Caco-2 (cell line): ENCODE measurements at regions not wholly inside any gene's neighbourhood (a gene's known extent, or its start where the extent isn't known, plus 50 kb on each side); places are given as distances from the start of the nearest gene placed in this dataset.

ENCODE experiments used
- BruUV-seq: library from RNA; stranded (reverse); fragments of 400-500 nt; replicated peaks from 2 replicates; lab custom pipeline; 2021; lab: Mats Ljungman, UMichigan
- CTCF ChIA-PET: fragments of 300-600 bp; sonication (Branson Sonifier 250); formaldehyde crosslinking; loops from one replicate; lab custom pipeline; 2022; ENCODE audit warnings: antibody characterized with exemption; lab: Charles Lee
- POLR2A ChIA-PET: fragments of 300-600 bp; sonication (Branson Sonifier 250); formaldehyde crosslinking; loops from one replicate; lab custom pipeline; 2022; ENCODE audit warnings: antibody characterized with exemption; lab: Charles Lee
- DNase-seq, 2 experiments: peaks; one replicate each; pipeline versions ENCODE4 v3.0.0 to v3.0.0-alpha.2; 2020 to 2022
- H3K27me3 ChIP-seq: replicated peaks from 2 replicates; pipeline ENCODE4 v1.6.0; 2011; ENCODE audit warnings: low read length; ENCODE audit not compliant: control insufficient read depth, insufficient read depth
- H3K36me3 ChIP-seq: 2 replicates; pipeline ENCODE4 v1.5.1; 2011; ENCODE audit warnings: low read length; ENCODE audit not compliant: control insufficient read depth, insufficient read depth
- H3K4me1 ChIP-seq: fragments of 250-450 bp; sonication (Bioruptor Pico); 2 replicates; pipeline ENCODE4 v1.5.1; 2020; ENCODE audit warnings: mild to moderate bottlenecking
- H3K4me3 ChIP-seq: 2 replicates; pipeline ENCODE4 v1.5.1; 2011; ENCODE audit warnings: low read depth, mild to moderate bottlenecking, control low read depth, low read length
- H3K9me3 ChIP-seq: fragments of 250-450 bp; sonication (Bioruptor Pico); 2 replicates; pipeline ENCODE4 v1.5.1; 2020; ENCODE audit warnings: mild to moderate bottlenecking, moderate library complexity
- H3K27ac Mint-ChIP-seq: one replicate; pipeline ENCODE4 v1.8.0; 2022; ENCODE audit warnings: mixed read lengths; ENCODE audit not compliant: unreplicated experiment
- H3K27me3 Mint-ChIP-seq: one replicate; pipeline ENCODE4 v1.8.0; 2022; ENCODE audit warnings: mixed read lengths; ENCODE audit not compliant: insufficient read depth, unreplicated experiment
- H3K36me3 Mint-ChIP-seq: one replicate; pipeline ENCODE4 v1.8.0; 2022; ENCODE audit warnings: mild to moderate bottlenecking, mixed read lengths; ENCODE audit not compliant: insufficient read depth, unreplicated experiment
- H3K4me1 Mint-ChIP-seq: one replicate; pipeline ENCODE4 v1.8.0; 2022; ENCODE audit warnings: low read depth, mixed read lengths; ENCODE audit not compliant: unreplicated experiment
- H3K4me3 Mint-ChIP-seq: one replicate; pipeline ENCODE4 v1.8.0; 2022; ENCODE audit warnings: mild to moderate bottlenecking, moderate library complexity, mixed read lengths; ENCODE audit not compliant: unreplicated experiment
- H3K9me3 Mint-ChIP-seq: one replicate; pipeline ENCODE4 v1.8.0; 2022; ENCODE audit warnings: mixed read lengths; ENCODE audit not compliant: unreplicated experiment
- intact Hi-C: fragments of 100-400 bp; cut with micrococcal nuclease; formaldehyde crosslinking; loops from one replicate; pipeline ENCODE4 v1.10.0; 2022; ENCODE audit not compliant: unreplicated experiment
- TF ChIP-seq, protein P1 (sequence below), 2 experiments: fragments of 200-600 bp in 1 of 2; IDR thresholded peaks; 1 replicate in 1 of 2; 2 replicates in 1 of 2; pipeline versions ENCODE4 v1.5.1 to v1.8.0; 2011 to 2022; ENCODE audit warnings: antibody characterized with exemption in 1 of 2, control low read depth in 1 of 2, inconsistent platforms in 1 of 2, low read depth in 1 of 2, low read length in 1 of 2, mild to moderate bottlenecking in 1 of 2, moderate library complexity in 1 of 2; ENCODE audit not compliant: insufficient read depth in 1 of 2, severe bottlenecking in 1 of 2, unreplicated experiment in 1 of 2

DNA sequence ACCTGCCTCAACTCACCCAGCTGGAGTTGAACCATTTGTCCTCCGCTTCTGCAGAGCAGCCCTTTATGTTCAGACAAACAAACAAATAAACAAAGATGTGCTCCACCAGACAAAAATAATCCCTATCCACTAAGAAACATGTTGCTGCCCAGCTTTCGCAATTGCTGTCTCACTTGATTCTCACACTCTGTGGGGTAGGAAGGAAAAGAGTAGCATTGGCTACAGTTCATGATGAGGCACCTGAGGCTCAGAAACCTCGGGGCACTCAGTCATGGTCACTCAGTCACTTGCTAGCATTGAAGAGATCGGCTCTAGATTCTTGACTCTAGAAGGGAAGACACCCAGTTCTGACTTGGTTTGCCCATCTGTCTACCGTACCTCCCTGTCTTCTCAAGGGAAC lies 88.0 kb upstream of the ZMIZ1 start:
- Histone ChIP-seq H3K4me1 (no peaks in the 10 kb centered on the region), H3K9me3 (no peaks in the 10 kb centered on the region), H3K27me3 (no peaks in the 10 kb centered on the region), H3K4me3 (no peak overlapping the region), H3K36me3 (no peaks in the 10 kb centered on the region)
- DNase-seq: no peak
- CTCF ChIA-PET: no interaction called here
- POLR2A ChIA-PET: no interaction called here
- Mint-ChIP-seq H3K27ac (no peak overlapping the region), H3K4me3 (no peak overlapping the region), H3K36me3 (no peaks in the 10 kb centered on the region), H3K9me3 (no peaks in the 10 kb centered on the region), H3K27me3 (no peaks in the 10 kb centered on the region), H3K4me1 (peaks cover 11% of the 10 kb centered on the region)
- BruUV-seq: no TSS peak
- TF ChIP-seq, protein P1, sequence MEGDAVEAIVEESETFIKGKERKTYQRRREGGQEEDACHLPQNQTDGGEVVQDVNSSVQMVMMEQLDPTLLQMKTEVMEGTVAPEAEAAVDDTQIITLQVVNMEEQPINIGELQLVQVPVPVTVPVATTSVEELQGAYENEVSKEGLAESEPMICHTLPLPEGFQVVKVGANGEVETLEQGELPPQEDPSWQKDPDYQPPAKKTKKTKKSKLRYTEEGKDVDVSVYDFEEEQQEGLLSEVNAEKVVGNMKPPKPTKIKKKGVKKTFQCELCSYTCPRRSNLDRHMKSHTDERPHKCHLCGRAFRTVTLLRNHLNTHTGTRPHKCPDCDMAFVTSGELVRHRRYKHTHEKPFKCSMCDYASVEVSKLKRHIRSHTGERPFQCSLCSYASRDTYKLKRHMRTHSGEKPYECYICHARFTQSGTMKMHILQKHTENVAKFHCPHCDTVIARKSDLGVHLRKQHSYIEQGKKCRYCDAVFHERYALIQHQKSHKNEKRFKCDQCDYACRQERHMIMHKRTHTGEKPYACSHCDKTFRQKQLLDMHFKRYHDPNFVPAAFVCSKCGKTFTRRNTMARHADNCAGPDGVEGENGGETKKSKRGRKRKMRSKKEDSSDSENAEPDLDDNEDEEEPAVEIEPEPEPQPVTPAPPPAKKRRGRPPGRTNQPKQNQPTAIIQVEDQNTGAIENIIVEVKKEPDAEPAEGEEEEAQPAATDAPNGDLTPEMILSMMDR (IDR thresholded peaks at IDR 0.05; ENCODE audit: insufficient read depth in 1 of 2, low read depth in 1 of 2, low read length in 1 of 2, severe bottlenecking in 1 of 2, unreplicated experiment in 1 of 2): no peak
- intact Hi-C loops: no loop called here

DNA sequence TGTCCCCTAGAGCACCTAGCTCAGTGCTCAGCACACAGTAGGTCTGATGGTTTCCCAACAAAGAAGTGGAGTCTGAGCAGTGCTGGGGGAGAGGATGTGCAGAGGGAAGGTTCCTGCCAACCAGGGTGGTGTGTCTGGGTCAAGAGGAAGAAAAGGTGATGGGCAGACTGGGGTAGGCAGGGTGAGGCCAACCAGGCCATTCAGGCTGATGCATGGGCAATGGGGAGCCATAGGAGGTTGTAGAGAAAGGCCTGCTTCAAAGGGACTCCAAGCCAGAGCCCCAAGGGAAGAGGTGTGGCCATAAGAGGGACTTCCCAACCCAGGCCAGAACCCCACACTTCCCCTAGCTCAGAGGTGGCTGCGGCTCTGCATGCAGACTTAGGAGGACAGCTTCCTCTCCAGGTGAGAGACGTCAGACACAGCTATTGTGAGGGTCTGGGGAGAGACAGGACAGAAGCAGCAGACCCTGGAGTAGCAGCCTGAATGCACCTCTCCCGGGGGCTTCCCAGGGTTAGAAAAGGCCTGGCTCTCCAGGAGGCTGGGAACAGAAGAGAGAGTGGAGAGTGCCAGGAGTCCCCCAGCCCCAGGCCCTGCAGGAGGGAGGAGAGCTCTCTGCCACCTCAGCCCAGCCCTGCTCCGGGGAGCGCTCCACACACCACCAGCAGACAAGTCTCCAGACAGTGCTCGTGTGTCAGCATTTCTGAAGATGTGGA lies 87.4 kb upstream of the ZMIZ1 start:
- no peaks in the 10 kb centered on the region for H3K36me3 ChIP-seq
- Mint-ChIP-seq H3K27ac (no peak overlapping the region), H3K9me3 (no peaks in the 10 kb centered on the region), H3K27me3 (no peaks in the 10 kb centered on the region), H3K36me3 (no peaks in the 10 kb centered on the region), H3K4me3 (no peak overlapping the region), H3K4me1 (peaks cover 17% of the 10 kb centered on the region)
- H3K4me3 ChIP-seq: no peak overlapping the region
- TF ChIP-seq, protein P1 (IDR thresholded peaks at IDR 0.05; ENCODE audit: insufficient read depth in 1 of 2, low read depth in 1 of 2, low read length in 1 of 2, severe bottlenecking in 1 of 2, unreplicated experiment in 1 of 2): no peak
- H3K27me3 ChIP-seq: no peaks in the 10 kb centered on the region
- ChIA-PET POLR2A (no interaction called here), CTCF (no interaction called here)
- intact Hi-C loops: no loop called here
- no peak for DNase-seq
- no peaks in the 10 kb centered on the region for H3K9me3 ChIP-seq
- H3K4me1 ChIP-seq: 0 out of 2 replicates have a peak, but pooled peaks cover 3% of the 10 kb centered on the region
- BruUV-seq: no TSS peak

DNA sequence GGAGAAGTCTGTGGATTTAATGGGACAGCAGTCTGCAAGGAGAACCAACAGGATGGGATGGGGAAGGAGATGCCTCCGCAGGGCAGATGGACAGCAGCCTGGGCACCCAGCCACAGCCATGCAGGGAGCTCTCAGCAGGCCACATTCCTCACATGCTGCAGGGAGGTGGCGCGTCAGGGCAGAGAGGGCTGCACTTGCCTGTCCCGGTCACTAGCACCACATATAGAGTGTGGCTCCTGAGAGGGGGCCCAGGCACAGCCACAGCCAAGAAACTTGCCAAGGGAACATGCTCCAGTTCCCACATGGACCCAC lies 86.8 kb upstream of the ZMIZ1 start:
- Histone ChIP-seq H3K27me3 (no peaks in the 10 kb centered on the region), H3K36me3 (no peaks in the 10 kb centered on the region), H3K4me3 (no peak overlapping the region), H3K9me3 (no peaks in the 10 kb centered on the region), H3K4me1 (0 out of 2 replicates have a peak, but pooled peaks cover 5% of the 10 kb centered on the region)
- Mint-ChIP-seq H3K27ac (no peak overlapping the region), H3K9me3 (no peaks in the 10 kb centered on the region), H3K4me3 (no peak overlapping the region), H3K4me1 (peaks cover 21% of the 10 kb centered on the region), H3K27me3 (no peaks in the 10 kb centered on the region), H3K36me3 (no peaks in the 10 kb centered on the region)
- TF ChIP-seq, protein P1 (IDR thresholded peaks at IDR 0.05; ENCODE audit: insufficient read depth in 1 of 2, low read depth in 1 of 2, low read length in 1 of 2, severe bottlenecking in 1 of 2, unreplicated experiment in 1 of 2): no peak
- intact Hi-C loops: no loop called here
- CTCF ChIA-PET: no interaction called here
- BruUV-seq: no TSS peak
- no peak for DNase-seq
- POLR2A ChIA-PET: no interaction called here
